BE2C (cell line): ENCODE measurements at regions not wholly inside any gene's neighbourhood (a gene's known extent, or its start where the extent isn't known, plus 50 kb on each side); places are given as distances from the start of the nearest gene placed in this dataset.

ENCODE experiments used
- DNase-seq: peaks from one replicate; pipeline ENCODE4 v3.0.0-alpha.2; 2020
- H3K27me3 ChIP-seq: fragments of 250-450 bp; sonication (Bioruptor Pico); 2 replicates; pipeline ENCODE4 v1.5.1; 2020; ENCODE audit warnings: mild to moderate bottlenecking
- H3K36me3 ChIP-seq: fragments of 250-450 bp; sonication (Bioruptor Pico); 2 replicates; pipeline ENCODE4 v1.5.1; 2020; ENCODE audit warnings: mild to moderate bottlenecking
- H3K4me1 ChIP-seq: fragments of 250-450 bp; sonication (Bioruptor Pico); 2 replicates; pipeline ENCODE4 v1.5.1; 2020
- H3K4me3 ChIP-seq: 2 replicates; pipeline ENCODE4 v1.5.1; 2011; ENCODE audit warnings: low read depth, low read length
- H3K9me3 ChIP-seq: fragments of 250-450 bp; sonication (Bioruptor Pico); 2 replicates; pipeline ENCODE4 v1.5.1; 2020
- TF ChIP-seq, protein P1 (sequence below): IDR thresholded peaks from 2 replicates; pipeline ENCODE4 v1.5.1; 2012; ENCODE audit warnings: mild to moderate bottlenecking, low read depth, low read length

GRCh38 chr5:124132843-124133242, 613.6 kb downstream of the ZNF608 start:
- DNase-seq = no peak
- no peaks in the 10 kb centered on the region for H3K27me3 ChIP-seq
- H3K4me3 ChIP-seq = no peak overlapping the region
- H3K4me1 ChIP-seq = peaks cover 24% of the 10 kb centered on the region
- TF ChIP-seq, protein P1, sequence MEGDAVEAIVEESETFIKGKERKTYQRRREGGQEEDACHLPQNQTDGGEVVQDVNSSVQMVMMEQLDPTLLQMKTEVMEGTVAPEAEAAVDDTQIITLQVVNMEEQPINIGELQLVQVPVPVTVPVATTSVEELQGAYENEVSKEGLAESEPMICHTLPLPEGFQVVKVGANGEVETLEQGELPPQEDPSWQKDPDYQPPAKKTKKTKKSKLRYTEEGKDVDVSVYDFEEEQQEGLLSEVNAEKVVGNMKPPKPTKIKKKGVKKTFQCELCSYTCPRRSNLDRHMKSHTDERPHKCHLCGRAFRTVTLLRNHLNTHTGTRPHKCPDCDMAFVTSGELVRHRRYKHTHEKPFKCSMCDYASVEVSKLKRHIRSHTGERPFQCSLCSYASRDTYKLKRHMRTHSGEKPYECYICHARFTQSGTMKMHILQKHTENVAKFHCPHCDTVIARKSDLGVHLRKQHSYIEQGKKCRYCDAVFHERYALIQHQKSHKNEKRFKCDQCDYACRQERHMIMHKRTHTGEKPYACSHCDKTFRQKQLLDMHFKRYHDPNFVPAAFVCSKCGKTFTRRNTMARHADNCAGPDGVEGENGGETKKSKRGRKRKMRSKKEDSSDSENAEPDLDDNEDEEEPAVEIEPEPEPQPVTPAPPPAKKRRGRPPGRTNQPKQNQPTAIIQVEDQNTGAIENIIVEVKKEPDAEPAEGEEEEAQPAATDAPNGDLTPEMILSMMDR = no peak
- H3K9me3 ChIP-seq = no peaks in the 10 kb centered on the region
- H3K36me3 ChIP-seq = no peaks in the 10 kb centered on the region

GRCh38 chr5:124131466-124131865, 615.0 kb downstream of the ZNF608 start:
- Histone ChIP-seq H3K4me3 (no peak overlapping the region), H3K9me3 (no peaks in the 10 kb centered on the region), H3K36me3 (no peaks in the 10 kb centered on the region), H3K4me1 (peaks cover 30% of the 10 kb centered on the region), H3K27me3 (no peaks in the 10 kb centered on the region)
- TF ChIP-seq, protein P1 = no peak
- no peak for DNase-seq

GRCh38 chr5:124130816-124131215, 615.6 kb downstream of the ZNF608 start:
- Histone ChIP-seq H3K27me3 (no peaks in the 10 kb centered on the region), H3K36me3 (no peaks in the 10 kb centered on the region), H3K9me3 (no peaks in the 10 kb centered on the region), H3K4me3 (no peak overlapping the region), H3K4me1 (peaks cover 37% of the 10 kb centered on the region)
- TF ChIP-seq, protein P1 = no peak
- peak; percentile 27 for DNase-seq

DNA sequence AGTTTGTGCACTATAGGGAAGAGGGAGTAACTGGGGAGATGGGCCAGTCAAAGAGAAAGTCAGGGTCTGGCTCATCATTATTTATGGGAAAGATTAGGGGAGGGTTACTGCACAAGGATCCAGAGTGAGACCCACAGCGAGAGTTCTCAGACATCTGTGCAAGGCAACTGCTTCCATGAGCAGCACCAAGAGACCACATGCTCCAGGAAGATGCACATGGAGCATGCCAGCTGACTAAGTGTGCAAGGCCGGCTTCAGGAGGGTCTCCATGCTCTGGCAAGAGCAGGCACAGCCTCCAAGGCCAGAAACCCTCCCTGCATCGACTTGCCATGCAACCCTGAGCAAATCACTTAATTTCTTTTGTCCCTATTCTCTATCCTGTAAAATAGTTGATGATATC, 616.9 kb downstream of the CSNK1G3 start:
- no peak for DNase-seq
- Histone ChIP-seq H3K4me3 (no peak overlapping the region), H3K9me3 (no peaks in the 10 kb centered on the region), H3K36me3 (no peaks in the 10 kb centered on the region), H3K4me1 (peaks cover 50% of the 10 kb centered on the region), H3K27me3 (no peaks in the 10 kb centered on the region)
- TF ChIP-seq, protein P1 = no peak

DNA sequence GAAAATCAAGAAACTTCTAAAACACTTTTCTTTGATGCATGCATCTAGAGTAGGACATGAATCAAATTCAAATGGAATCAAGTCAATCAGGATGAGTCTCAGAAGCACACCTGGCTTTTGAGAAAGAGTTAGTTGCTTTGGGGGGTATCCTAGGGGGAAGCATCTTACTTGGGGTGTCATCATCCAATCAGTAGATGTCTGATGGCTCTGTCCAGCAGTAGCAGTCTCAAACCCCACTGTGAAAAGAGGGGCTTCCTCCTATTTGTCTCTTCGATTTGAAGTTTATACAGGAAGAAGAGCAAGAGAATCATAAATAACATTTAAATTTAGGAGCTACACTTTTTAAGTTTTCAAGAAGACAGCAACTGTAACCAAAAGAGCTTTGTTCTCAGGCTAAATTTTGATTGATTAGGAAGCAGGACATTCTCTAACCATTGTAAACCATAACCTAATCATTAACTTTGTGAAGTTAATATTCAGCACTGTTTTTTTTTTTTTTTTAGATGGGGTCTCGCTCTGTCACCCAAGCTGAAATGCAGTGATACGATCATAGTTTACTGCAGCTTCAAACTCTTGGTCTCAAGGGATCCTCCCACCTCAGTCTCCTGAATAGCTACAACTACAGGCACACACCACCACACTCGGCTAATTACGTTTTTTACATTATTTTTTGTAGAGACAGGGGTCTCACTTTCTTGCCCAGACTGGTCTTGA, 614.7 kb downstream of the CSNK1G3 start:
- peaks cover 50% of the 10 kb centered on the region for H3K4me1 ChIP-seq
- H3K27me3 ChIP-seq = no peaks in the 10 kb centered on the region
- TF ChIP-seq, protein P1 = no peak
- H3K9me3 ChIP-seq = no peaks in the 10 kb centered on the region
- H3K36me3 ChIP-seq = no peaks in the 10 kb centered on the region
- H3K4me3 ChIP-seq = peak overlapping the region; percentile 48
- DNase-seq = no peak

- H3K27me3 ChIP-seq = no peaks in the 10 kb centered on the region
- H3K4me1 ChIP-seq = peaks cover 43% of the 10 kb centered on the region
- TF ChIP-seq, protein P1 = no peak
- DNase-seq = peak; percentile 56
- H3K36me3 ChIP-seq = no peaks in the 10 kb centered on the region
- H3K4me3 ChIP-seq = no peak overlapping the region
- no peaks in the 10 kb centered on the region for H3K9me3 ChIP-seq
Measured at GRCh38 chr5:124124711-124125229, 612.8 kb downstream of the CSNK1G3 start.
